ENCODE measurements at regions not wholly inside any gene's neighbourhood (a gene's known extent, or its start where the extent isn't known, plus 50 kb on each side); places are given as distances from the start of the nearest gene placed in this dataset.

DNA sequence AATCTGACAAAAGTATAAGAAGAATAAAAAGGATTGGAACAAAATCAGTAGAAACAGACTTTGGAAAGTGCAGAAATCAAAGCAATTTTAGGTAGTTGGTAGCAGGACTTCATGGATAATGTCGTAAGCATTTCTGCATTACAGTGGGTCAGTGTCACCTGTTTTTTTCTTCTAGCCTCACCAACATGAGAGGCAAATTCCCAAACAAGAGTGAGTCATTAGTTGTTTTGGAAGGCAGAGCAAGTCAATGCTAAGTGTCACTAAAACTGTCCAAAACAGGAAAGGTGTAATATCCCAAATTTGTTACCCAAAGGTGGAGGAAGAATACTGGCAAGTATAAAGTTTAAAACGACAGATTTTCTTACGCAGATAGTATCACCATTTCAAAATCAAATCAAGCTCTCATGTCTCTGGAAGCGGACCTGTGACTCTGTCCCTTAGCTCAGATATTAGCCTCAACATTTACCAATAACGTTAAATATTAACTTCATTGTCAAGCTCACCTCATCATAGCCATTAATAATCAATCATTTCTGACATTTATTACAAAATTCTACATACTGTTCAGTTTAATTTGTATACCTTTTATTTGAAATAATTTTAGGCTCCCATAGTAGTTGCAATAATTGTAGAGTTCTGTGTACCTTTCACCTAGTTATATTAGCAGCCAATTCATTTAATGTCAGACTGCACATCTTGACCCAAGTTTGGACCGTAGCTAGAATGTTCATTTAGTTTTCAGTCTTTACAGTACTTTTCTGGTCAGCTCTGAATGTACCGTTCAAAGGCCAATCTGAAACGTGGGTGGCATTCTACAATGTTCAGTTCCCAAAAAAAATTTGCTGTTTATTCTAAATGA, 901.2 kb upstream of the COX7C start:
- in situ Hi-C loops (cut with HindIII; ENCODE audit: low sequenced_read_pairs), result no loop called here
- no peak overlapping the region for H3K4me3 ChIP-seq (ENCODE audit: low read depth, low read length)
- DNase-seq (ENCODE audit: low read depth, low spot score), result no peak
- TF ChIP-seq, protein P1, sequence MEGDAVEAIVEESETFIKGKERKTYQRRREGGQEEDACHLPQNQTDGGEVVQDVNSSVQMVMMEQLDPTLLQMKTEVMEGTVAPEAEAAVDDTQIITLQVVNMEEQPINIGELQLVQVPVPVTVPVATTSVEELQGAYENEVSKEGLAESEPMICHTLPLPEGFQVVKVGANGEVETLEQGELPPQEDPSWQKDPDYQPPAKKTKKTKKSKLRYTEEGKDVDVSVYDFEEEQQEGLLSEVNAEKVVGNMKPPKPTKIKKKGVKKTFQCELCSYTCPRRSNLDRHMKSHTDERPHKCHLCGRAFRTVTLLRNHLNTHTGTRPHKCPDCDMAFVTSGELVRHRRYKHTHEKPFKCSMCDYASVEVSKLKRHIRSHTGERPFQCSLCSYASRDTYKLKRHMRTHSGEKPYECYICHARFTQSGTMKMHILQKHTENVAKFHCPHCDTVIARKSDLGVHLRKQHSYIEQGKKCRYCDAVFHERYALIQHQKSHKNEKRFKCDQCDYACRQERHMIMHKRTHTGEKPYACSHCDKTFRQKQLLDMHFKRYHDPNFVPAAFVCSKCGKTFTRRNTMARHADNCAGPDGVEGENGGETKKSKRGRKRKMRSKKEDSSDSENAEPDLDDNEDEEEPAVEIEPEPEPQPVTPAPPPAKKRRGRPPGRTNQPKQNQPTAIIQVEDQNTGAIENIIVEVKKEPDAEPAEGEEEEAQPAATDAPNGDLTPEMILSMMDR (IDR thresholded peaks at IDR 0.05; ENCODE audit: low read depth, low read length), result no peak

DNA sequence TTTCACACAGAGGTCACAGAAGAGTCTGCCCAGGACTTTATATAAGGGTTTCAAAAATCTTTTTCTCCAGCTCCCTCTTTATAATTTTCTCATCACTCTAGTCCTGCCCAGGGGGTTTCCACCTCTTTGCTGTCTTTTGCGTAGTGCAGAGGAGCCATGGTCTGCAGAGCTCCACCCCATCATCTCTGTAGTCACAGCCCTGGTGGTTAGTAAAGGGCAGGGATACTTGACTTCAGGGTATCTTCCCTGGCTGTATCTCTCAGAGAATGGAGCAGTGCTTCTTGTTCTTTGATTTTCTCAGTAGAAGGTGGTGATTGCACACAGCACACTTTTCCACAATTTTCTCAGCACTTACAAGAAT, 900.6 kb upstream of the COX7C start:
- DNase-seq (ENCODE audit: low read depth, low spot score), result no peak
- TF ChIP-seq, protein P1 (IDR thresholded peaks at IDR 0.05; ENCODE audit: low read depth, low read length), result no peak
- in situ Hi-C loops (cut with HindIII; ENCODE audit: low sequenced_read_pairs), result no loop called here
- H3K4me3 ChIP-seq (ENCODE audit: low read depth, low read length), result no peak overlapping the region

GRCh38 chr5:85732185-85732584, 885.6 kb upstream of the COX7C start:
- TF ChIP-seq, protein P1 (IDR thresholded peaks at IDR 0.05; ENCODE audit: low read depth, low read length), result no peak
- in situ Hi-C loops (cut with HindIII; ENCODE audit: low sequenced_read_pairs), result no loop called here
- DNase-seq (ENCODE audit: low read depth, low spot score), result no peak
- no peak overlapping the region for H3K4me3 ChIP-seq (ENCODE audit: low read depth, low read length)

- no peak for DNase-seq (ENCODE audit: low read depth, low spot score)
- H3K4me3 ChIP-seq (ENCODE audit: low read depth, low read length), result no peak overlapping the region
- in situ Hi-C loops (cut with HindIII; ENCODE audit: low sequenced_read_pairs), result no loop called here
- TF ChIP-seq, protein P1 (IDR thresholded peaks at IDR 0.05; ENCODE audit: low read depth, low read length), result no peak
Measured at GRCh38 chr5:85741972-85742371, 875.8 kb upstream of the COX7C start.

DNA sequence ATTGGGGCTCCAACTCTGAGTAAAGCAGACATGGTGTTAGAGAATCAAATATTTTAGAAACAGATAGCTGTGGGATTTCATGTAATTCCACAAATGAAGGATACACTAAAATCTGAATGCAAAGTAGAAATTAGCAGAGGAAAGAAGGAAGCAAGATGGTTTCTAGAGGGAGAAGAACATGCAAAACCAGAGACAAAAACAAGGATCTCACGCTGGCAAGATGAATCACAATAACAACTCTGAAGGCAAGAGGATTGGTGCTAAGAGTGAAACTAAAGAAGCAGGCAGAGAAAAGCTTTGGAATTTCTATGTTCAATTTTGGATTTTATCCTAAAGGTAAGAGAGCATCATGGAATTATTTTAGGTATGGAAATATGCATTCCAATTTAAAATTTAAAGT, 857.2 kb upstream of the COX7C start:
- no peak for DNase-seq (ENCODE audit: low read depth, low spot score)
- TF ChIP-seq, protein P1 (IDR thresholded peaks at IDR 0.05; ENCODE audit: low read depth, low read length), result no peak
- in situ Hi-C loops (cut with HindIII; ENCODE audit: low sequenced_read_pairs), result no loop called here
- no peak overlapping the region for H3K4me3 ChIP-seq (ENCODE audit: low read depth, low read length)

- TF ChIP-seq, protein P1 (IDR thresholded peaks at IDR 0.05; ENCODE audit: low read depth, low read length), result no peak
- in situ Hi-C loops (cut with HindIII; ENCODE audit: low sequenced_read_pairs), result no loop called here
- DNase-seq (ENCODE audit: low read depth, low spot score), result no peak
- H3K4me3 ChIP-seq (ENCODE audit: low read depth, low read length), result no peak overlapping the region
Measured at GRCh38 chr5:85769347-85769746, 848.4 kb upstream of the COX7C start.

Data from astrocyte of the spinal cord (primary cell).